H4 (cell line): ENCODE measurements at regions not wholly inside any gene's neighbourhood (a gene's known extent, or its start where the extent isn't known, plus 50 kb on each side); places are given as distances from the start of the nearest gene placed in this dataset.
"Not testable (repeated sequence)": the region's sequence is repeated elsewhere in the genome, so short reads cannot be mapped to it uniquely, and the experiment has no call there.

Source experiments
- DNase-seq: peaks from one replicate; pipeline ENCODE4 v3.0.0-alpha.2; 2015; ENCODE audit warnings: low spot score

- no peak for DNase-seq
These were observed 50.6 kb upstream of the SLC44A3 start for GRCh38 chr1:94769551-94769950.

DNA sequence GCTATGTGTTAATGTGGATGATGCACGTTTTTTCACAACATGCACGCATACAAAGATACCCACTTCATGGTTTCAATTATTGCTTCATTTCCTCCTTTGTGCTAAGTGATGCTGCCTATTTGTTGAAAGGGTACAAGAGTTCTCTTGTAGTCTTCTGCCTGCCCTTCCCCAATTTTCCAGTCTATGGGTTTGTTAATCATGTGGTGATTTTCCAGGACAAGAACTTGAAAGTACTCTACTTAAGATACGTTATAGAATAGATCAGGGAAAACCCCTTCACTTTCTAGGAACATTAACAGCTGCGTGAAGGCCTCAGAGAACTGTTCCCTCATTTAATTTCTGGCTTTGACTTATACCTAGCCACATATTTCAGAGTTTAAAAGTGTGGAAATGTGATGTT, 52.1 kb upstream of the SLC44A3 start:
- DNase-seq, result no peak

DNA sequence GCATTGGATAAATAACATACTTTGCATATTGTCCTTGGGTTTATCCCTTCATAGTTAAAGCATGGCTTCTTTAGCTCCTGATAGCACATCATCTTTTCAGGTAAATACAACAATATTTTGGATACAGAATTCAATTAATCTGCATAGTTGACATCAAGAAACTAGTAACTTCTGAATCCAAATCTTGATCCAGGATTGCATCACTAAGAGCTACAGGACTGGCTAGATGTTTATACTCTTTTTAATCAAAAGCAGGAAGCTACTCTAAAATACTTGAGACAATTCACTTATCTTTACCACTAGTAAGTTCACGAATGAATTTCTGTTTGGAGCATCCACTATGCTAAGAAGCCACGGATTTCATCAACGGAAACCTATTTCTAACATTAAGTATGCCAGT, 54.2 kb upstream of the SLC44A3 start:
- DNase-seq, result no peak

DNA sequence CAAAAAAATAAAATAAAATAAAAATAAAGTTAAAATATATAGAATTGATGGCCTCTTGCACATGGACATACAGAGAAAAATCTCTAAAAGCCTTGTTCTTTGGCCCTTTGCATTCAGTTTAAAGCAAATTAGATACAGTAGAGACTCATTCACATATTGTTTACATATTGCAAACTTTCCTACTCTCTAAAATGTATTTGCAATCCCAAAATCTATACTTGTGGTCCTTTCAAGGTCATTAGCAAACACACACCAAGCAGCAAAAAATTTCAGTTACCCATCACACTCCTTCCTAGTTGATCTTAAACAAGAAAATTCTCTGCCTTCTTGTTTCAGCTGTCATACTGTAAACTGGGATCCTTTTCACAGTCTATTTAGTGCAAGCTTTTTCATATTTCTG, 61.0 kb upstream of the SLC44A3 start:
- no peak for DNase-seq

- no peak for DNase-seq
These were observed 62.2 kb upstream of the SLC44A3 start for GRCh38 chr1:94757931-94758330.

DNA sequence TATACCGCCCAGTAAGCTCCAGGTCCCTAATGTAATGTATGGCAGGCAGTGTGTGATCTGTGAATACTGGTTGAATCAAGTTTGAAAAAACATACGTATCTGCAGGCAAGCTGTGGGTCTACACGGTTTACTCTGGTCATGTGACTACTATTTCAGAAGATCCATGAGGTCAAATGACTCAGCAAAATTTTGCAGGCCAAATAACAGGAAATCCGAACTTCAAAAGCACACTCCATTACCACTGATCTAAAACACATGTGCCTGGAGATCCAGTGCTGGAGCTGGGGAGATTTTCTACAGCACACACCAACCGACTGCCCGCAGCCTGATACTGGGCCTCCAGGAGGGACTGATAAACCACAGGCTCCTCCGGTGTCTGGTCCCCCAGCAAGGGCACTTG, 64.5 kb upstream of the SLC44A3 start:
- peak; percentile 83 for DNase-seq

DNA sequence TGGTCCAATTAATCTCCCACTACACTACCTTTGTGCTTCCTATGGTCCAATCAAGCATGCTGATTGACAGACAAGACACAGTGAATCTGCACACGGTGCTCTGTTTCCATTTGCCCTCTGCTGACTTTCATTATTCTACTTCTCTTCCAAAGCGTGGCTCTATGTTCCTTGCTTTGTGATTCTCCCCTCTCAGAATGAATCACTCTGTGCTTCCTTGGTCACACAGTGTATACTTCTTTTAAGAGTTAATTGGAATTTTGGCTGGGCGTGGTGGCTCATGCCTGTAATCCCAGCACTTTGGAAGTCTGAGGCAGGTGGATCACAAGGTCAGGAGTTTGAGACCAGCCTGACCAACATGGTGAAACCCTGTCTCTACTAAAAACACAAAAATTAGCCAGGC, 65.1 kb upstream of the SLC44A3 start:
- not testable (repeated sequence) for DNase-seq

DNA sequence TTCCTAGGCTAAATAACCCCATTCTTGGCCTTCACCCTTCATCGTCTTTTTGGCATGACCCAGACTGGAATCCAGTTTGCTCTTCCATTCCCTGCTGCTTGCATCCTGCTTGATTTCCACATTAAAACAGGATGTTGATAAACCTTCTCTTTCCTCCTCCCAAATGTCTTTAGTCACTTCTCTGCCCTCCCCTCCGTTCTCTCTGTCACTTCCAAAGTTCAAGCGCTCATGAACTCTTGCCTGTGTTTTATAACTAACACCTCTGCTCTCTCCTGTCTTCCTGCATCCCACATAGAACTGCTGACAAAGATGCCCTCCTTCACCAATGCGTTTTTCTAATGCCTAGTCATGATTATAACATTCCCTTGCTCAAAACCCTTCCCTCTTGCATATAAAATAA, 65.6 kb upstream of the SLC44A3 start:
- DNase-seq, result no peak

GRCh38 chr1:94754095-94754494, 66.1 kb upstream of the SLC44A3 start:
- DNase-seq, result no peak

- DNase-seq, result no peak
These were observed 66.8 kb upstream of the SLC44A3 start for GRCh38 chr1:94753171-94753972.

GRCh38 chr1:94751483-94751882, 68.7 kb upstream of the SLC44A3 start:
- DNase-seq, result not testable (repeated sequence)

DNA sequence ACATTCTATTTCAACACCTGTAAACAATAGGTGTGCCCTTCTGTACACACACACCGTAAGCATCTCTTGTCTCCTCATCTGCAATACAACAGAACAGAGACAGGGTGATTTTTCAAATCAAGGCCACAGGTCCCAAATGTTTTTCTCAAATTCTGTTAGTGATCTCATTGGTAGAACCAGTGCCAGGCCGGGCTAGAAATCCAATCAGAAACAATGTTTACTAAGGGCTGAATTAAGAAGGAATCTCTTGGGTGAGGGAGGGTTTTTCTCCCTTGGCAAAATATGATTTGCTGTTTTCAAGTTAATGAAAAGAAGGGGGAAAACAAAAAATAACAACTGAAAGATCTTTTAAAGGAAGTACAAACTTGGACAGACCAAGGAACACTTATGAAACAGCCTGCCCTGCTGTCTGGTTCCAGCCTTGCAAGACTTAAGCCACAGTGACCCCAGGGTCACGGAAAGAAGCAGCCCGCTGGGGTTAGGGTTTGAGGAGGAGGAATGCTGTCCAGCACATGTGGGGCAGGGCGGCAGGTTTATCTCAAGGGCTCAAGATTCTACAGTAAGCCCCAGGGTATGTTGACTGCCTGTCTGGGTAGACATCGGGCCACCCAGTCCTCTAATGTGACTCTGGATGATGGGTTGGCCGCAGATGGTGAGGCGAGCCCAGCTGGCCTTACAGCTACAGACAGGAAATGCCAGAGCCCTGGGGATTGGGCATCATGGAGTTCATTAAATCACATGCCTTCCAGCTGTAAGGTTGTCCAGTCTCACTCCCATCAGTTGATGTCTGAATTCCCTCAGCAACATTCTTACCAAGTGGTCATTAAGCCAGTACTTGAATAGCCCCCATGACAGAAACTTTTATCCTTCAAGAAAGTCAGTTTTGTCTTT, 73.3 kb upstream of the SLC44A3 start:
- no peak for DNase-seq

GRCh38 chr1:94745742-94746141, 74.4 kb upstream of the SLC44A3 start:
- no peak for DNase-seq

DNA sequence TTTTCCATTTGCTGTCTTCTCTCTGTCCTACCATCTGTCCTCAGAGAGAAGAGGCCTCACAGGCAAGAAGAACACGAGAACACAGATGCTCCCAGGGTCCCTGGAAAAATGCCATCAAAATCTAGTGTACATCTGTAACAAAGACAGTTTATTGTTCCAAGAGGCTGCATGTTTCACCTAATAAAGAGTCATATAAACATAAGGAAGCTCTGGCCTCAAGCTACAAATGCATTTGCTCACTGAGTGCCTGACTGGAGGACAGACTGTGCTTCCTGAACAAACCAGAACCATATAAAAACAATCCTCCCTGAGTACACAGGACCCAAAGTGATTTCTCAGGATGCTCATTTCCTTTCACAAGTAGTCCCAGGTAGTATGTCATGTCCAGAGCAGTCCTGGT, 76.3 kb upstream of the SLC44A3 start:
- DNase-seq, result peak; percentile 46

DNA sequence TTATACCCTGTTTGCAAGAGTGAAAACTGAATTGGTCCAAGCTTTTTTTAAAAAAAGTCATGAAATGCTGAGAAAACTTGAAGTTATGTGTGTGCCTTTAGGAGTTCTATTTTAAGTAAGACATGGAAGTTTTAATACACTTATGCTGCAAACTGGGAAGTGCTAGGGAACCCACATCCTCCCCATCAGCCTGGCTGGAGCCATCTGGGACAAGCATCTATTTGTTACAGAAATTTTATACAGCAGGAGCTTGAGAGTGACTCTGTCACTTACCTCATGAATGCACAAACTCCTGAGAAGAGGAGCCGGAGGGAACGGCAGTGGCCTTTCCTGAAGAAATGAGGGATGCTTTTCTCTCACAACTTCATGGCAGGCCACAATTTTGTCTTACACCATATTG, 78.2 kb upstream of the SLC44A3 start:
- DNase-seq, result no peak

DNA sequence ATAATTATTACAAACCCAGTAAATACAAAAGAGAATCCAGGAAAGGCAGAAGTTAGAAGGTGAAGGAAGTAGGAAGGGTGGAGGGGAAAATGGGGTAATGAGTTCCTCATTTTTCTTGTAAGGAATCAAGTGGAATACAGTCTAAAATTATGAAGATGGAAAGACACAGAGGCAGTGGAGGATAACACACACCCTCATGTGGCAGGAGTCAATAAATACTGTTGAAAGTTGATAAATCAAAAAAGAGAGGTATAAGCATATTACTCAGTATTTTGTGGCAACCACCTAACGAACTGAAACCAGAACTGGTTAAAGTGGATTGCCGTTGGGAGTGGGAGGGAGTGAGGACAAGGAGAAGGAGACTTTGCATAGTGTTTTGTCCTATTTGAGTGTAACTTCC, 78.6 kb upstream of the SLC44A3 start:
- no peak for DNase-seq

GRCh38 chr1:94739521-94740061, 80.6 kb upstream of the SLC44A3 start:
- peak; percentile 92 for DNase-seq

- no peak for DNase-seq
These were observed 81.8 kb upstream of the SLC44A3 start for GRCh38 chr1:94738371-94738770.

DNA sequence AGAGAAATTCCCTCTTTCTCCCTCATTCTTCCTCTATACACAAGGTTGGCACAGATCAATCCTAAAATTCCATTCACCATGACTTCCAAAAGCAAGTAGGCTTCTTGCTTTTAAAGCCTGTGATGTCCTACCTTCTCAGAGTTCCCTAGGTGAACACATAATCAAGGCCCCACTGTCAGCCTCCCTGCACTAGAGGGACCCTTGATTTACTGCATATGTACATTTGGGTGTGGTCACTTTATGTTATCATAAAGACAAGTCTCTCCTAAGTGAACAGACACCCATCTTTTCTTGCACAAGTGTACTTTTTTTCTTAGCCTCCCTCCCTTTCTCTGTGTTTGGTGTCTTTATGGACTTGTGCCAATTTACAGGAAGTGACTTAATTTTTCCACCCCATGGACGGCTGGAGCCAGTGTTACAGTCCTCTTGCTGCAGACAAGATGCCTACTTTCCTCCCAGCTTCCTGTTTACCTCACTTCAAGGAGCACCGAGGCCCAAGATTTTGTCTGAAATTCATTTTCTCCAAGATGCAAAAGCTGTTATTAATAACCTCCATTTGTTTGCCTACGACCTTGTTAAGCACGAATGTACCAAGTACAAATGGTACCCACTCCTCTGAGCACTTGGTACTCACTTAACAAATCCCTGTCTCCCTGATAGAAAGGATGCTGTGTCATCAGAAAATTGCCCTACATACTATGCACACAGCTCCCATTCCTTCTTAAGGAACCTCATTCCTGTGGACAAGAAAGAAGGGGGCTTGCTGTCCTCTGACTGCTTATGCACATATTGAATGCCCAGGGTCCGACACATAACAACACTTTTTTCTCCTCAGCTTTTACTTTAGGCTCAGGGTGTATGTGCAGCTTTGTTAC, 82.8 kb upstream of the SLC44A3 start:
- DNase-seq, result peak; percentile 64

GRCh38 chr1:94736549-94736948, 83.6 kb upstream of the SLC44A3 start:
- DNase-seq, result no peak

- DNase-seq, result no peak
These were observed 84.1 kb upstream of the SLC44A3 start for GRCh38 chr1:94736073-94736472.
